T-helper 2 cell treated with Interferon-gamma antibody and Interleukin-4, amounts not matched to agents 5 μg/mL and 100 μg/mL, for 36 hours (primary cell): ENCODE measurements at regions not wholly inside any gene's neighbourhood (a gene's known extent, or its start where the extent isn't known, plus 50 kb on each side); places are given as distances from the start of the nearest gene placed in this dataset.

Experiments
- DNase-seq: peaks from one replicate; pipeline ENCODE4 v3.0.0; 2021; ENCODE audit warnings: low spot score
- H3K27ac Mint-ChIP-seq: one replicate; pipeline ENCODE4 v1.8.0; 2021; ENCODE audit warnings: mild to moderate bottlenecking, mixed read lengths
- H3K27me3 Mint-ChIP-seq: one replicate; pipeline ENCODE4 v1.8.0; 2021; ENCODE audit warnings: low read depth, mixed read lengths
- H3K36me3 Mint-ChIP-seq: one replicate; pipeline ENCODE4 v1.8.0; 2021; ENCODE audit warnings: low read depth, mixed read lengths
- H3K4me1 Mint-ChIP-seq: one replicate; pipeline ENCODE4 v1.8.0; 2021; ENCODE audit warnings: low read depth, mixed read lengths
- H3K4me3 Mint-ChIP-seq: one replicate; pipeline ENCODE4 v1.8.0; 2022; ENCODE audit warnings: mild to moderate bottlenecking, moderate library complexity, mixed read lengths
- H3K9me3 Mint-ChIP-seq: one replicate; pipeline ENCODE4 v1.8.0; 2021; ENCODE audit warnings: mixed read lengths

DNA sequence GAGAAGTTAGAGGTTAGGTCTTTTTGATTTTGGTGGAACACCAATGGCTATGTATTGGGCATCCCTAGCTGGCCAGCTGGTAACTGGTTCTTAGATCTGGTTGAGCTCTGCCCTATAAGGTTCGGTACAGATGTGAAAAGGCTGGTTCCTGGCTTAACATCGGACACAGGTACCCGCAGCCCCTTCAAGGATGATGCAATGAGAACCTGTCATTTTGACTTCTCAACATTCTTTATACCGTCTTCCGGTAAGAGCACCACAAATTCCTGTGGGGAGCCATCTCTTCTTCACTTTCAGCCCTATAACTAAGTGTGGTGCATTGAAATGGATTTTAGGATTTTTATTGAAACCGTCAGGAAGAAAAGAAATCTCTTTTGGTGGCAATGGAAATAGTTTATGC is 222.8 kb downstream of the ADAMTS9 start:
- Mint-ChIP-seq H3K4me3 (no peak overlapping the region), H3K27me3 (peaks cover 9% of the 10 kb centered on the region), H3K4me1 (peaks cover 6% of the 10 kb centered on the region), H3K9me3 (no peaks in the 10 kb centered on the region), H3K27ac (no peak overlapping the region), H3K36me3 (no peaks in the 10 kb centered on the region)
- no peak for DNase-seq

- Mint-ChIP-seq H3K9me3 (no peaks in the 10 kb centered on the region), H3K4me1 (peaks cover 6% of the 10 kb centered on the region)
- DNase-seq = no peak
Measured at GRCh38 chr3:64463981-64464380, 223.8 kb downstream of the ADAMTS9 start.

DNA sequence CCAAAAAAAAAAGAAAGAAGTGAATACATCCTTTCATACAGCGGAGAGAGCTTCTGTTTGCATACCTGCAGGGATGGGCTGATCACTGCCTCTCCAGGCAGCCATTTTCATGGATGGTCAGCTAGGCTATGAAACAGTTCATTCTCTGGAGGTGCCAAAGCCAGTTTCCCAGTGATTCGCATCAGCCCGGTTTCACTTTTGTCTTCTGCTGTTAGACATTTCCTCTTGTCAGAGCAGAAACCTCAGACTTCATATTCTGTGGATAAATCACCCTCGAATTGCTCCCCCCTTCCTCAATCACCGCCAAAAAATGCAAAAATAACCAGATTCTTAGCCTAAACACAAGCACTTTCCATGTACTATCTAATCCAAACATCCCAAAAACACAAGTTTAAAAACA is 225.6 kb downstream of the ADAMTS9 start:
- Mint-ChIP-seq H3K4me3 (peak overlapping the region; percentile 24), H3K36me3 (no peaks in the 10 kb centered on the region), H3K9me3 (no peaks in the 10 kb centered on the region), H3K27ac (peak overlapping the region; percentile 11), H3K4me1 (peaks cover 6% of the 10 kb centered on the region), H3K27me3 (peaks cover 4% of the 10 kb centered on the region)
- no peak for DNase-seq

More at GRCh38 chr3:64463981-64464380, 223.8 kb downstream of the ADAMTS9 start:
- Mint-ChIP-seq H3K27me3 (peaks cover 4% of the 10 kb centered on the region), H3K27ac (no peak overlapping the region), H3K4me3 (no peak overlapping the region), H3K36me3 (no peaks in the 10 kb centered on the region)

- H3K36me3 Mint-ChIP-seq = no peaks in the 10 kb centered on the region
- H3K27me3 Mint-ChIP-seq = peaks cover 4% of the 10 kb centered on the region
- no peak overlapping the region for H3K27ac Mint-ChIP-seq
- H3K4me1 Mint-ChIP-seq = peaks cover 6% of the 10 kb centered on the region
- no peaks in the 10 kb centered on the region for H3K9me3 Mint-ChIP-seq
- H3K4me3 Mint-ChIP-seq = no peak overlapping the region
- no peak for DNase-seq
Measured at GRCh38 chr3:64460877-64461276, 226.9 kb downstream of the ADAMTS9 start.

GRCh38 chr3:64460141-64460730 is 227.6 kb downstream of the ADAMTS9 start:
- H3K27ac Mint-ChIP-seq = no peak overlapping the region
- no peak for DNase-seq
- peaks cover 4% of the 10 kb centered on the region for H3K27me3 Mint-ChIP-seq
- no peak overlapping the region for H3K4me3 Mint-ChIP-seq
- no peaks in the 10 kb centered on the region for H3K9me3 Mint-ChIP-seq
- no peaks in the 10 kb centered on the region for H3K36me3 Mint-ChIP-seq
- peaks cover 6% of the 10 kb centered on the region for H3K4me1 Mint-ChIP-seq

DNA sequence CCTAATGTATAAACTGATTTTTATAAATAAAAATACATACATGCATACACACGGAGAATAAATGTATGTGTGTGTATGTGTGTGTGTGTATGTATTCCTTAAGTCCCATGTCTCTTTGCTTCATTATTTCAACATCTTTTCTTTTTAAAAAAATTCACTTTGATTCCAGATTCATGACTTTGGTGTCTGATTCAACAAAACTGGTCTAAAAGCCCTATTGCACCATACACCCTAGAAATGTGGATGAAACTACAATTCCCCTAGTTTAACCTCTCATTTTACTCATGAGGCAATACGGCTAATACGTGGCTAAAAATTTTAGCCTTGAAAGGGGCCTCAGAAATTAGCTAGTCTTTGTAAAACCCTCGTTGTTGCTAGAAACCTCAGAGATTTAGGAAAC is 228.1 kb downstream of the ADAMTS9 start:
- Mint-ChIP-seq H3K36me3 (no peaks in the 10 kb centered on the region), H3K4me1 (peaks cover 9% of the 10 kb centered on the region), H3K27ac (no peak overlapping the region), H3K9me3 (no peaks in the 10 kb centered on the region), H3K27me3 (no peaks in the 10 kb centered on the region), H3K4me3 (no peak overlapping the region)
- DNase-seq = no peak

GRCh38 chr3:64457811-64458210 is 230.0 kb downstream of the ADAMTS9 start:
- H3K9me3 Mint-ChIP-seq = no peaks in the 10 kb centered on the region
- no peak overlapping the region for H3K4me3 Mint-ChIP-seq
- H3K4me1 Mint-ChIP-seq = peaks cover 13% of the 10 kb centered on the region
- H3K36me3 Mint-ChIP-seq = no peaks in the 10 kb centered on the region
- DNase-seq = no peak
- H3K27ac Mint-ChIP-seq = no peak overlapping the region
- no peaks in the 10 kb centered on the region for H3K27me3 Mint-ChIP-seq

DNA sequence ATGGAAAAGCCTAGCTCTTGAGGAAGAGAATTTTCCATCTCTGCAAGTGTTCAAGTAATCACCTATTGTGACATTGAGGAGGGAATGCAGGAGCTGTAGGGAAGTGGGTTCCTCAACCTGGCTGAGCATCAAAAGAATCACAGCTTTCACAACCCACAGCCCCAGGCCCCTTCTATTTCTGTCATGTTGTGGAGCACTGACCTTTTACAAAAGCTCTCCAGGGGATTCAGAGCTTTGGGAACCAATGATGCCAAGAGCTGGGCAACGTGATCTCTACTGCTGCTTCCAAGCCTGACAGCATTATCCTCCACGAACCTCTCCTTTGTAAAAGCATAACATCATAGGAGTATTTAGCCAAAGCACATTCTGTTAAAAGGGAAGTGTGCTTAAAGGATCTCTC is 231.1 kb downstream of the ADAMTS9 start:
- Mint-ChIP-seq H3K27ac (no peak overlapping the region), H3K4me1 (peaks cover 7% of the 10 kb centered on the region), H3K27me3 (no peaks in the 10 kb centered on the region), H3K4me3 (no peak overlapping the region), H3K9me3 (no peaks in the 10 kb centered on the region), H3K36me3 (no peaks in the 10 kb centered on the region)
- no peak for DNase-seq

DNA sequence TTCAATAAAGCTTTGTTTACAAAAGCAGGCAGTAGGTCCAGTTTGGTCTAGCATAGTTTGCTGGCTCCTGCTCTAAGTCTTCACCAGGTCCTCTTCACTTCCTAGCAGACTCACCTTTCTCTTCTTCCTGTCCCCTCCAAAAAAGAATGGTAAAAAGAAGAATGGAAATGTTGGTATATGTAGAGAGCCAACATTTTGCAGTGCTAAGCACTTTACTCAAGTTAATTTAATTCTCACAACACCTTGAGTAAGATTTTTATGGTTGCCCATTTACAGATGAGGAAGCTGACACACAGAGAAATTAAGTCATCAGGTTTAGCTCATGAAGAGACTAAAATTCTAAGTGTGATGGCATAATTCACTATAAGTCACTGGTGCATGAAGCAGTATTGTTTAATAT is 230.1 kb upstream of the PRICKLE2 start:
- H3K27ac Mint-ChIP-seq = no peak overlapping the region

GRCh38 chr3:64454768-64455167 is 229.5 kb upstream of the PRICKLE2 start:
- no peaks in the 10 kb centered on the region for H3K36me3 Mint-ChIP-seq
- no peak overlapping the region for H3K27ac Mint-ChIP-seq
- H3K27me3 Mint-ChIP-seq = no peaks in the 10 kb centered on the region
- H3K9me3 Mint-ChIP-seq = no peaks in the 10 kb centered on the region
- H3K4me1 Mint-ChIP-seq = peaks cover 7% of the 10 kb centered on the region
- no peak for DNase-seq
- H3K4me3 Mint-ChIP-seq = no peak overlapping the region

More for the DNA sequence above, 230.1 kb upstream of the PRICKLE2 start:
- no peak for DNase-seq
- Mint-ChIP-seq H3K9me3 (no peaks in the 10 kb centered on the region), H3K36me3 (no peaks in the 10 kb centered on the region), H3K27me3 (no peaks in the 10 kb centered on the region), H3K4me1 (peaks cover 7% of the 10 kb centered on the region), H3K4me3 (no peak overlapping the region)

DNA sequence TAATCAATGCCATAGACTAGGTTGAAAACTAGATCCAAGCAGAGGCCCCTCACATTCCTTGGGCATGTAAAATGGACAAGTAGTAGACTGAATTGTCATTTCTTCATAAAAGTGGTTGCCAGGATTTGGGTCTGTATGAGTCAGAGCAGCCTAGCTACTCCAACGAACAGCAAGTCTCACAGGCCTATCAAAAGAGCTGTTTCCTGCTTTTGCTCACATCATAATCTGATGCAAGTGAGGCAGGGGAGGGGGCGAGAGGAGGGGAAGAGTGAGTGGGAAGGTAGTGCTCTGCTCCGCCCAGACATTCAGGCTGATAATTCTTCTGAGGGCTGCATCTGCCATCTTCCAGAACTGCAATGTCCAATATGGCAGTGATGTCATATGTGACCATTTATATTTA is 228.9 kb upstream of the PRICKLE2 start:
- Mint-ChIP-seq H3K36me3 (no peaks in the 10 kb centered on the region), H3K4me1 (peaks cover 7% of the 10 kb centered on the region), H3K9me3 (no peaks in the 10 kb centered on the region), H3K27me3 (peaks cover under 1% of the 10 kb centered on the region), H3K27ac (peak overlapping the region; percentile 12), H3K4me3 (no peak overlapping the region)
- peak; percentile 12 for DNase-seq

GRCh38 chr3:64451283-64452012 is 226.2 kb upstream of the PRICKLE2 start:
- H3K27me3 Mint-ChIP-seq = peaks cover 22% of the 10 kb centered on the region
- H3K27ac Mint-ChIP-seq = no peak overlapping the region
- H3K36me3 Mint-ChIP-seq = no peaks in the 10 kb centered on the region
- no peak for DNase-seq
- no peaks in the 10 kb centered on the region for H3K9me3 Mint-ChIP-seq
- peaks cover 7% of the 10 kb centered on the region for H3K4me1 Mint-ChIP-seq
- H3K4me3 Mint-ChIP-seq = no peak overlapping the region

GRCh38 chr3:64450396-64450956 is 225.2 kb upstream of the PRICKLE2 start:
- Mint-ChIP-seq H3K27me3 (peaks cover 31% of the 10 kb centered on the region), H3K27ac (no peak overlapping the region), H3K4me3 (no peak overlapping the region), H3K4me1 (peaks cover 7% of the 10 kb centered on the region), H3K9me3 (no peaks in the 10 kb centered on the region), H3K36me3 (no peaks in the 10 kb centered on the region)
- DNase-seq = no peak

DNA sequence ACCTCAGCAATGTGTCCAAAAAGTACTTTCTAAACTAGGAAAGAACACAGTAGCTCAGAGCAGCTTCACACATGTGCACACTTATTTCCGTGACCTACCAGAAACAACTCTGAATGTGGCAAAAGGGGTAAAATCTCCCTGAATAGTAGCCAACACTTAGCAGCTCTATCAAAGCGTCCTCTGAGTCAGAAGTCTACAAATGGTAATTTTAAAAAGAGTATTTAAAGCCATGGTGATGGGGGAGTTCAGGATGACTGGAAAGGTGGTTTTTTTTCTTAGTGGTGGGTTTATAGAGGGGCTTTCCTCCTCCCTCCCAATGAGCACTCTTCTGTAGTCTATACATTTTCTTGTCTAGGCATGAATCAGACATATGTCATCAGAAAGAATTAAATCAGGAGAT is 223.8 kb upstream of the PRICKLE2 start:
- H3K27ac Mint-ChIP-seq = no peak overlapping the region
- no peak overlapping the region for H3K4me3 Mint-ChIP-seq
- no peak for DNase-seq
- H3K9me3 Mint-ChIP-seq = no peaks in the 10 kb centered on the region
- H3K27me3 Mint-ChIP-seq = peaks cover 39% of the 10 kb centered on the region
- no peaks in the 10 kb centered on the region for H3K36me3 Mint-ChIP-seq
- H3K4me1 Mint-ChIP-seq = peaks cover 2% of the 10 kb centered on the region
